SIG-M5 treated with dmso at 0.1 percent for 504 hours (cell line): ENCODE measurements at regions not wholly inside any gene's neighbourhood (a gene's known extent, or its start where the extent isn't known, plus 50 kb on each side); places are given as distances from the start of the nearest gene placed in this dataset.

Source experiments
- DNase-seq: peaks from one replicate; lab custom pipeline; 2025; ENCODE audit not compliant: unreplicated experiment; lab: John Stamatoyannopoulos, UW

DNA sequence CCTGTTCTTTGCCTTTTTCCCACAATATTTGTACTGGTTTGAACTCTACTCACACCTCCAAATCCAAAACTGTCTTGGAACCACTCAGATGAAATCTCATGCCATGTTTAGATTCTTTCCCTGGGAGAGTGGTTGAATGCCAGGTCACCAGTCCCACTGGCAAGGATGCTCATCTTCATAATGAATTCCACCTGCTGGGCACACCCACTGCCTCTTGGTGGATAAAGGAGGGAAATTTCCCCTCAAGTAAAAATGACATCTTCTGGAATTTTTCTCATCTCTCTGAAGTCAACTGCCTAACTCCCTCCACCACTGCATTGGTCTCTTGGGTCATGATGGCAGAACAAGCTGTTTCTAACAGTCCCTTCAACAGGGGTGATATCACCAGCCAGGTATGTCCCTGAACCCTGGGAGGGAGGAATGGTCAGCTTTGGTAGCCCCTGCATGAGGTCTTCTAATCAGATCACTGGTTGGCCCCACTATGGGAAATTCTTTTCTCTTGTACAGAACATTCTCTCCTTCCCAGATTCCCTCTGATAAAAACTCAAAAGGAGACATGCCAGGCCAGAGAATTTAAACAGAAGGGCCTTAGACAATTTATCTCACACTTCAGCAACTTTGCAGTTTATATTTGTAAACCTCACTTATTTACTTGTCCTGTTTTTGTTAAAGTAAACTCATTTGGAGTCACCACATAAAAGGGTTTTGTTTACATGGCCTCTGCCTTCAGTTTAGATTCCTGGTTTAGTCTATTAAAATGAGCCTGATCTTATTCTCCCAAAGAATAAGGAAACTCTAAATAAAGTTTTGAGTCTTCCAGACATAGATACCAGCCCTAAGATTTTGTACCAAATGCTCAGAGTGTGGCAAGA lies 143.4 kb downstream of the WNT5A start:
- no peak for DNase-seq

DNA sequence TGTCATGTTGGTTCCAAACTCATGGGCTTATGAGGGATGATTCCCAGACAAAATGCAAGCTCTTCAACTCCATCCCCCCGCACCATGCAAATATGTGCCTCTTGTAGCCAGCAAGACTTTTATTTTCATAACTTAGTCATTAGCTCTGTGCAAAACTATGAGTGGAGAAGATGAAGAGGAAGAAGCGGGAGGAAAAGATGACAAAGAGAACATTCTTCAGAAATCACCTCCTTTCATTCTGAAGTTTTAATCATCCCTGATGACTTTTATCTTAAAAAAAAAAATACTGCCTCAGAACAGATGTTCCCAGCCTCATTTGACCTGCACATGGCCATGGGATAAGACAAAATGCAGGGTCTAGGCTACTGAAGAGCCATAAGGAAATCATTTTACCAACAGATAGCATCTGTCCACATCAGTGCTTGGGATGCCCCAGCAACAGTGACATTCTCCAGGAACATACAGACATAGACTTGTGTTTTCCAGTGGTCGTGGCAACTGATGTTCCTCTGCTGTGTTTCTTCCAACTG lies 145.5 kb downstream of the WNT5A start:
- no peak for DNase-seq

DNA sequence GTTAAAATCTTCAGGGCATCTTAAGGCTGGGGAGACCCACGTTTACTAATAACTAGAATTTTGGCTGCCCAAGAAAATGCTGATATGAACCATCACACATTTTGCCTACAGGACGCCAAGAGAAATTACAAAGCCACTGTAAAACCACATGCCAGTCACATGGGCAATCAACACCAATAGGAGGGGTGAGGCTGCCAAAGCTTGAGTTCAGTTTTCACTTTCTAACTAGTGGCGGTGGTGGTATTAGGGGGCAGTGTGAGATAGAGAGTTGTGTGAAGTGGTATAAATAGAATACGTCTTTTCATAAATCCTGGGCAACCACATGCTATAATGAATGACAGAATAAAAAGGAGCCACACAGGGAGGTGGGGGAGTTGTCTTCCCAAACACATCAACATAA lies 147.3 kb downstream of the WNT5A start:
- DNase-seq = no peak

GRCh38 chr3:55339390-55339789 lies 147.7 kb downstream of the WNT5A start:
- no peak for DNase-seq

- no peak for DNase-seq
Measured at GRCh38 chr3:55337641-55338180, 149.4 kb downstream of the WNT5A start.

DNA sequence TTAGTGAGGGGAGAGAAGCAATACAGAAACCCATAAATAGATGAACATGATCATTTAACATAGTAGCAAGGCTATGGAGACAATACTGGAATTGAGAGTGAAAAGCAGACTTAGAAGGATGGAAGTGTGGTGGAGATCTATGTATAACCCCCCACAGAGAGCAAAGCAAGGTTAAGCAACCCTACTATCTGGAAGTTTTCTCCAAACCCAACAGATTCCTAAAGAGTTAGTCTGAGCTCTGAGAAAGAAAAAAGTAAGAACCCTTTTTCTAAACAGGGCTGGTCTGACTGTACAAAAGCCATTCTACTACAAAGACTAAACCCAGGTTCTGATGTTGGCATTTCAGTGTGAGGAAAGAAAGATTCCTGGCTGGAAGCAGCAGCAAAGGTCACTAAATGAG lies 153.2 kb downstream of the WNT5A start:
- DNase-seq = no peak

GRCh38 chr3:55333046-55333445 lies 154.1 kb downstream of the WNT5A start:
- DNase-seq = no peak

GRCh38 chr3:55332176-55332575 lies 154.9 kb downstream of the WNT5A start:
- DNase-seq = no peak

DNA sequence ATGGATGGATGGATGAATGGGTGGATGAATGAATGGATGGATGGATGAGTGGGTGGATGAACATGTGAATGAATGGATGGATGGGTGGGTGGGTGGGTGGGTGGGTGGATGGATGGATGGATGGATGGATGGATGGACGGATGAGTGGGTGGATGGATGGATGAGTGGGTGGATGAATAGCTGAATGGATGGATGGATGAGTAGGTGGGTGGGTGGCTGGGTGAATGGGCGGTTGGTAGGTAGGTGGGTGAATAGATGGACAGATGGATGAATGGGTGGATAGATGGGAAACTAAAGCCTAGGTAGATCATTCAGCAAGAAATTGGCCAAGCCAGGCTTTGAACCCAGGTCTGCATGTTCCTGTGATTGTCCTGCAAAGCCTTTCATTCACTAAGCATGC lies 155.6 kb downstream of the WNT5A start:
- no peak for DNase-seq

- DNase-seq = no peak
Measured at GRCh38 chr3:55330756-55331155, 156.3 kb downstream of the WNT5A start.

GRCh38 chr3:55330355-55330754 lies 156.8 kb downstream of the WNT5A start:
- DNase-seq = no peak

- DNase-seq = no peak
Measured at GRCh38 chr3:55329849-55330248, 157.3 kb downstream of the WNT5A start.

DNA sequence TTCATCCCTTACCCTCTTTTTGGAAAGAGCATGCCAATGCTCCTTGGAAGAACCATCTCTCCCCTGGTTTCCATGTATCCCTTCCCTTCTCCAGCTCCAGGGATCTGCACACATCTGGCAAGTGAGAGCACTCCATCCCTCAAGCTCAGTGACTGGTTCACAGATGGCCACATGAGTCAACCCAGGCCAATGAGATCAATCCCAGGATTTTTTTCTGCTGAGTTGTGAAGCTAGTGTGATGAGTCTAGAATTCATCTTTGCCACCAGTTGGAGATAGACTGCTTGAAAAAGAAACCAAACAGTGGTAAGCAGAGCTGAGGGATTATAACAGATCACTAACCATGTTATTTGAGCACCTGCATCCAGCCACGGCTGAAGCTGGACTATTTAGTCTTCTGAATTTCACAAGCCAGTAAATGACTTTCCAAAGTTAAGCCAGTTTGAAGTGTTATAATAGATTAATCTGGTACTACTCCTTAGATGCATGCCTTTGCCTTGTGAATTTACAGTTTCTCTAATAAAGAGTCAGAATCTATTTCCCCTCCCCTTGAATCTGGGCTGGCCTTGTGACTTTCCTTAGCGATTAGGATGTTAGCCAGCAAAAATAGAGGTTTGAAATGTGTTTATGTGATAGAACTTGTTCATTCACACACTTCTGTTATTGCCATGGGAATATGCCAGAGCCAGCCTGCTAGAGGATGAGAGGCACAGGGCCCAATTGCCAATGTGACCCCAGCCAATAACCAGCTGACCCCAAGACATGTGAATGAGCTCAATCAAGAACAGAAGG lies 159.8 kb downstream of the WNT5A start:
- DNase-seq = no peak

GRCh38 chr3:55322638-55323037 lies 164.5 kb downstream of the WNT5A start:
- no peak for DNase-seq

DNA sequence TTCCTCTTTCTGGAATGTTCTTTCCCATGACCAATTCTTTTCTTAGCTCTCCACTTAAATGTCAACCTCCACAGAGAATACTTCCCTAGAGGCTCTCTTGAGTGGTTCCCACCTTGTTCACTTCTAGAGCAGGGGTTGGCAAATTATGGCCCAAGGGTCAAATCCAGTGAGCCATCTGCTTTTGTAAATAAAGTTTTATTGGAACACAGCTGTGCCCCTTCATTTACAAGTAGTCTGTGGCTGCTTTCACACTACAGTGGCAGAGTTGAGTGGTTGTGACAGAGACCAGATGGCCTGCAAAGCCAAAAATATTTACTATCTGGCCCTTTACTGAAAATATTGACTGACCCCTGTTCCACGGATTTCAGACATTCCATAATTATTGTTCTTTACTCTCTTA lies 166.2 kb downstream of the WNT5A start:
- DNase-seq = no peak

DNA sequence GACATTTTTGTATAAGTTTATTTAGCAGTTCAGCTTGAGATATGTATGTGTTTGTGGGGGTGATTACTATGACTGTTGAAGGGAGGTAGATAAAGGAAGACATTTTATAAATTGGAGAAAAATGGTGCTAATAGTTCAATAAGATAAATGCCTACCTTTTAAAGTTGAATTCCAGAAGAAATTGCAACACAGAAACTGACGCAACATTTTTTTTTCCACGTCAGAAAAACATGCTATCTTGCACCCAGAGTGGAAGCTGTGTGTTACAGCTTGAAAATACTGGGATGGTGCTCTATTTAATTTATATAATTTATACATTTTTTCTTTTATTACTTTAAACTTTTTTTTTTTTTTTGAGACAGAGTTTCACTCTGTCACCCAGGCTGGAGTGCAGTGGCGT lies 171.7 kb downstream of the WNT5A start:
- DNase-seq = no peak

DNA sequence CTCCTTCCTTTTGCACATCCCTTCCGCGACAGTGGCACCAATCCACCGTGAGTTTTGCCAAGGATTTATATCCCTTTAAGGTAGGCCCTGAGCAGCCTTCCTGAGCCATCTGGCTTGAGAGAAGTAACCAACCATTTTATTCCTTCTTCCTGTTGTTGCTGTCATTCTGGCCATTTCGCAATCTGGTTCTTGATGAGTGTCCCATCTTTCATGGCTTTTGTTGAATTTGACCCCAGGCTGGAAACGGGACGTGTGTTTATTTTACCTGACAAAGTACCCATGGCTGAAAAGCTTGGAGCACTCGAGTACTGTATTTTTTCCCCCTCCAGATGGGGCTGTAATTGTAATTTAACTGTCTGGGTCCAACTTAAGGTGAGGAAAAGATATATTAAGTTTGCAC lies 173.4 kb downstream of the WNT5A start:
- DNase-seq = no peak

DNA sequence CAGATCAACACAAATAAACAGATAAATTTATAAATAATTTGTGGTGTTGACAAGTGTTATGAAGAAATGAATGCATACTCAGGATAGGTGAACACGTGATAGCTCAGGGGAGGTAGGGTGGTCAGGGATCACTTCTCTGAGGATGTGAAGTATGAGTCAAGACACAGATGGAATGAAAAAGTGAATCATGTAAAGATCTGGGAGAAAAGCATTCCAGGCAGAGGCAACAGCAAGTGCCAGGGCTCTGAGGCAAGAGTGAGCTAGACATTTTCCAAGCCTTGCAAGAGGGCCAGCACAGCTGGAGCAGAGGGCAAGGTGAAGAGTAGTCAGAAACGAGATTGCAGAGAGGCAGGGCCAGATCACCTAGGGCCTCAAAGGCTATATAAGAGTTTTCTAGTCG lies 177.8 kb downstream of the WNT5A start:
- no peak for DNase-seq

GRCh38 chr3:55307622-55308021 lies 179.5 kb downstream of the WNT5A start:
- no peak for DNase-seq

- no peak for DNase-seq
Measured at GRCh38 chr3:55305696-55306485, 181.2 kb downstream of the WNT5A start.

GRCh38 chr3:55300701-55301100 lies 186.4 kb downstream of the WNT5A start:
- no peak for DNase-seq
